ENCODE measurements at regions not wholly inside any gene's neighbourhood (a gene's known extent, or its start where the extent isn't known, plus 50 kb on each side); places are given as distances from the start of the nearest gene placed in this dataset.

DNA sequence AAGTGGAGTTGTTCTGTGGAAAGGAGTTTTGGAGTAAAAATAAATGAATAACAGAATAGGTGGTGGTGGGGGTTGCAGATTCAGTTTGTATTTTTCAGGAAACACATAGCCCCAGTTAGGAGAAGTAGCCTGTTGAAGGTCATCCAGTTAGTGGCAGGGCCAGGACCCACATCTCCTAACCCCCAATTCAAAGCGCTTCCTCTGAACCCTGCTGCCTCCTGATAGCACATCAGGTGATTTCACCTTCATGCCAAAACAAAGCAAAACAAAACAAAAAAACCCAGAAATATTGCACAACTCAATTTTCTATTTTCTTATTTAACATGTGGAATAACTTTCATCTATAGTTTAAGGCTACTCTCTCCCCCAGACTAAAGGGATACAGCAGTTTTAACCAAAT, 112.3 kb upstream of the UGP2 start:
- Histone ChIP-seq H3K36me3 (replicated peaks in 1 of 2; ENCODE audit: control extremely low read depth in 1 of 2, control insufficient read depth in 1 of 2, extremely low read depth in 1 of 2, insufficient read depth in 2 of 2, low read length in 1 of 2) (no peaks in the 10 kb centered on the region), H2AFZ (ENCODE audit: insufficient read depth, low read depth, low read length, poor library complexity, severe bottlenecking) (no peak overlapping the region), H4K20me1 (ENCODE audit: control insufficient read depth, insufficient read depth, low read length, poor library complexity, severe bottlenecking) (no peaks in the 10 kb centered on the region), H3K27me3 (replicated peaks in 1 of 4; ENCODE audit: control extremely low read depth in 1 of 4, control insufficient read depth in 3 of 4, insufficient read depth in 4 of 4, low read length in 3 of 4) (no peaks in the 10 kb centered on the region), H3K4me2 (replicated peaks; ENCODE audit: low read depth, low read length, poor library complexity, severe bottlenecking) (no peak overlapping the region), H3K4me3 (ENCODE audit: control extremely low read depth in 1 of 5, extremely low read depth in 1 of 5, insufficient read depth in 1 of 5, low read depth in 2 of 5, low read length in 4 of 5) (no peak overlapping the region), H3K79me2 (ENCODE audit: control insufficient read depth, insufficient read depth, low read length) (no peaks in the 10 kb centered on the region), H3K9me3 (ENCODE audit: control extremely low read depth in 1 of 3, control insufficient read depth in 2 of 3, insufficient read depth in 1 of 3, low read length in 2 of 3) (no peaks in the 10 kb centered on the region), H3K4me1 (ENCODE audit: control insufficient read depth in 2 of 2, insufficient read depth in 2 of 2, low read length in 2 of 2) (no peaks in the 10 kb centered on the region), H3K27ac (ENCODE audit: low read length in 2 of 2) (no peak overlapping the region), H3K9ac (ENCODE audit: low read length) (no peak overlapping the region)
- Mint-ChIP-seq H3K4me1 (no peaks in the 10 kb centered on the region), H3K27ac (no peak overlapping the region), H3K4me3 (no peak overlapping the region), H3K9me3 (ENCODE audit: insufficient read depth) (no peaks in the 10 kb centered on the region), H3K27me3 (peaks cover 18% of the 10 kb centered on the region)
- CTCF ChIA-PET = no interaction called here
- no peak for TF ChIP-seq EZH2 (IDR thresholded peaks at IDR 0.05; ENCODE audit: borderline replicate concordance, insufficient read depth, low read depth, low read length, poor library complexity, severe bottlenecking)
- TF ChIP-seq, protein P1, sequence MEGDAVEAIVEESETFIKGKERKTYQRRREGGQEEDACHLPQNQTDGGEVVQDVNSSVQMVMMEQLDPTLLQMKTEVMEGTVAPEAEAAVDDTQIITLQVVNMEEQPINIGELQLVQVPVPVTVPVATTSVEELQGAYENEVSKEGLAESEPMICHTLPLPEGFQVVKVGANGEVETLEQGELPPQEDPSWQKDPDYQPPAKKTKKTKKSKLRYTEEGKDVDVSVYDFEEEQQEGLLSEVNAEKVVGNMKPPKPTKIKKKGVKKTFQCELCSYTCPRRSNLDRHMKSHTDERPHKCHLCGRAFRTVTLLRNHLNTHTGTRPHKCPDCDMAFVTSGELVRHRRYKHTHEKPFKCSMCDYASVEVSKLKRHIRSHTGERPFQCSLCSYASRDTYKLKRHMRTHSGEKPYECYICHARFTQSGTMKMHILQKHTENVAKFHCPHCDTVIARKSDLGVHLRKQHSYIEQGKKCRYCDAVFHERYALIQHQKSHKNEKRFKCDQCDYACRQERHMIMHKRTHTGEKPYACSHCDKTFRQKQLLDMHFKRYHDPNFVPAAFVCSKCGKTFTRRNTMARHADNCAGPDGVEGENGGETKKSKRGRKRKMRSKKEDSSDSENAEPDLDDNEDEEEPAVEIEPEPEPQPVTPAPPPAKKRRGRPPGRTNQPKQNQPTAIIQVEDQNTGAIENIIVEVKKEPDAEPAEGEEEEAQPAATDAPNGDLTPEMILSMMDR (IDR thresholded peaks at IDR 0.05) = no peak
- intact Hi-C loops (cut with micrococcal nuclease) = no loop called here
- no peak for DNase-seq
- no peak for ATAC-seq (ENCODE audit: low read depth)
- POLR2A ChIA-PET = no interaction called here
- no CpG with 5 or more reads among the region's 1 CpG for WGBS (ENCODE audit: insufficient coverage)

DNA sequence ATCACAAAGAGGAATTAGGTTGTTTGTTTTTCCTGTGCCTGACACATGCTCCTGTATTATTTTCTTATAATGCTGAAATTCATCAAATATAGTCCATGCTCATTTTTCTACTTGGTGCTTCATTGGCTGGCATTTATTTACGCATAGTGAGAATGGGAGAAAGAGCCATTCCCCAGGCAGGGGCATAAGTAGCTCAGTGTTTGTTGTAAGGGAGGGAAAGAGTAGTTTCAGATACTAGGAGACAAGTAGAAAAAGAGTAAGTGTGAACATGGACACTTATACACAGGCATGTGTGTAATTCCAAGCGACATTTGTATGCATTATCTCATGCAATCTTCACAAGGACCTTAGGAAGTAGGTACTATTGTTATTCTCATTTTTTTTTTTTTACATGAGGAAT, 111.9 kb upstream of the UGP2 start:
- Mint-ChIP-seq H3K9me3 (ENCODE audit: insufficient read depth) (no peaks in the 10 kb centered on the region), H3K27ac (no peak overlapping the region), H3K4me3 (no peak overlapping the region), H3K27me3 (peaks cover 17% of the 10 kb centered on the region), H3K4me1 (no peaks in the 10 kb centered on the region)
- Histone ChIP-seq H3K4me2 (replicated peaks; ENCODE audit: low read depth, low read length, poor library complexity, severe bottlenecking) (no peak overlapping the region), H4K20me1 (ENCODE audit: control insufficient read depth, insufficient read depth, low read length, poor library complexity, severe bottlenecking) (no peaks in the 10 kb centered on the region), H3K4me1 (ENCODE audit: control insufficient read depth in 2 of 2, insufficient read depth in 2 of 2, low read length in 2 of 2) (no peaks in the 10 kb centered on the region), H3K27ac (ENCODE audit: low read length in 2 of 2) (no peak overlapping the region), H3K9ac (ENCODE audit: low read length) (no peak overlapping the region), H2AFZ (ENCODE audit: insufficient read depth, low read depth, low read length, poor library complexity, severe bottlenecking) (no peak overlapping the region), H3K36me3 (replicated peaks in 1 of 2; ENCODE audit: control extremely low read depth in 1 of 2, control insufficient read depth in 1 of 2, extremely low read depth in 1 of 2, insufficient read depth in 2 of 2, low read length in 1 of 2) (no peaks in the 10 kb centered on the region), H3K4me3 (ENCODE audit: control extremely low read depth in 1 of 5, extremely low read depth in 1 of 5, insufficient read depth in 1 of 5, low read depth in 2 of 5, low read length in 4 of 5) (no peak overlapping the region), H3K79me2 (ENCODE audit: control insufficient read depth, insufficient read depth, low read length) (no peaks in the 10 kb centered on the region), H3K9me3 (ENCODE audit: control extremely low read depth in 1 of 3, control insufficient read depth in 2 of 3, insufficient read depth in 1 of 3, low read length in 2 of 3) (no peaks in the 10 kb centered on the region), H3K27me3 (replicated peaks in 1 of 4; ENCODE audit: control extremely low read depth in 1 of 4, control insufficient read depth in 3 of 4, insufficient read depth in 4 of 4, low read length in 3 of 4) (no peaks in the 10 kb centered on the region)
- ChIA-PET CTCF (no interaction called here), POLR2A (no interaction called here)
- intact Hi-C loops (cut with micrococcal nuclease) = no loop called here
- 100% methylated on average over 1 of the region's 2 CpGs for WGBS (ENCODE audit: insufficient coverage)
- ATAC-seq (ENCODE audit: low read depth) = no peak
- TF ChIP-seq, protein P1 (IDR thresholded peaks at IDR 0.05) = no peak
- TF ChIP-seq EZH2 (IDR thresholded peaks at IDR 0.05; ENCODE audit: borderline replicate concordance, insufficient read depth, low read depth, low read length, poor library complexity, severe bottlenecking) = no peak
- no peak for DNase-seq

Data from B cell (primary cell).